Daoy (cell line): ENCODE measurements at regions not wholly inside any gene's neighbourhood (a gene's known extent, or its start where the extent isn't known, plus 50 kb on each side); places are given as distances from the start of the nearest gene placed in this dataset.

Experiments
- DNase-seq: peaks from one replicate; pipeline ENCODE4 v3.0.0-alpha.2; 2015; ENCODE audit warnings: low read depth

DNA sequence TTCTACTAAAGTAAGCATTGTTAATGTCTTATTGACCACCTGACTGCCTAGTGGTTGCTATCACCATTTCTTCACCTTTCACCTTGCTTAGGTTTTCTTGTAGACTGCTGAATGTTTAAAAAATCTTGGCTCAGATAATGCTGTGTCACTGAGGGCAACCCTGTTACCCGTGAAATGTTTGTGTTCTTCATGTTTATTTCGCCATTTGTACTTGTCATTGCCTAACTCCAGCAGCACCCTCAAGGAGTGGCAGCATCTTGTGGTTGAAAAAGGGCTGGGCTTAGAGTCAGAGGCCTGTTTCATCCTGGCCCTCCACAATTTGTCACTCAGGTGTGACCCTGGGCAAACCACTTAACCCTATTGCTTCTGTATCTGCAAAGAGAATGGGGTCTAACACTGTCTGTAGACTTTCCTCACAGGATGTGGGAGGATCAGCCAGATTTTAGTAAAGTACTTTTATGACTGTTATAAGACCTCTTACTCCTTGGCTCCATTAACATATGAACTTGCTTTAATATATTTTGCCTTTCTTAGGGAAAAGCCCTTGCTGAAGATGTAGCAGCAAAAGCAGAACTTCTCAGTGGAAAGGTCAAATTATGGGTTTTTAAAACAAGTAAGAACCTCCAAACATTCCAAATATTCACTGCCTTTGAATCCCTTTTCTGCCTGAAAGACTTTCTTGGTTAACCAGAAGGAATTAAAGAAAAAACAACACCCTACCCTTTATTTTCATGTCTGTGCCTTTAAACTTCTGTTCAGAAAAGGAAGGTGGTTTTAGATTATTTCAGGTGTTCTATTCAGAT, 154.5 kb upstream of the C11orf87 start:
- no peak for DNase-seq

DNA sequence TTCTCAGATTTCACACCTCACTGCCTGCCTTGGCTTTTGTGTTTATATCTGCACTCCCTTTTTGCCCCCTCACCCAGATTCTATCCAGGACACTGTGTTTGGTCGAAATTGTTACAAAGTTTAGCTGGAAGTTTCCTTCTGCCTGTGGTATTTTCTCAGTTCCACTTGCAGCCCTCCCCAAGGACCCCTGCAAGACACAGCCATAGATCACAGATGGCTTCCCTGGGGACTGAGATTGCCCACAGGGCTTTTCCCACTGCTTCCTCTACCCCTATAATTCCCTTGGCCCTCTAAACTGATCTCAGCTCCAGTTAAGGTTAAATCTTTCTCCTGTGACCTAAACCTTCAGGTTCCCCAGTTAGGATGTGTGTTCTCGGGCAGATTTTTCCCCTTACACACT, 146.1 kb upstream of the C11orf87 start:
- DNase-seq, result no peak

DNA sequence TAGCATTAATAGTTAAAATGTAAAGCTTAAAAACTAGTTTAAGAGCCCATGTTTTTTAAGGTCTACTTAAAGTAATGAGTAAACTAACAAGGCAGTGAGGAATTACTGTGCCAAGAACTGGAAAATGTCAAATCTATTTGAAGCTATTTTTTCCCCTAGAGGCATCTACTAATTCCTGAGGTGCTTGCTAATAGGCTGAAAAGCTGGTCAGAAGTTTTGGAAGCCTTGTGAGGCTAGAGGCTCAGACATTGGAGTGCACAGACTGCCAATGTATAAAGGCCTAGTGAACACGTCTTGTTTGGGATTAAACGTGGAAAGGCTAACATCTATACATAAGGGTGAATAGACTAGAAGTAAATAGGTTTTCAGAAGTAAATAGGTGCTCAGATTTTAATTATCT, 136.5 kb upstream of the C11orf87 start:
- DNase-seq, result no peak

DNA sequence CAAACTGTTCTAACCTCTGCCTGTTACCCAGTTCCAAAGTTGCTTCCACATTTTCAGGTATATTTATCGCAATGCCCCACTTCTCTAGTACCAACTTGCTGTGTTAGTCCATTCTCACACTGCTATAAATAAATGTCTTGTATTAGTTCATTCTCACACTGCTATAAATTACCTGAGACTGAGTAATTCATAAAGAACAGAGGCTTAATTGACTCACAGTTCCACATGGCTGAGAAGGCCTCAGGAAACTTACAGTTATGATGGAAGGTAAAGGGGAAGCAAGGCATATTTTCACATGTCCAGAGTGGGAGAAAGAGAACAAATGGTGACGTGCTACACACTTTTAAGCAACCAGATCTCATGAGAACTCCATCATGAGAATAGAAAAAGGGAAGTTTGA, 130.4 kb upstream of the C11orf87 start:
- no peak for DNase-seq

DNA sequence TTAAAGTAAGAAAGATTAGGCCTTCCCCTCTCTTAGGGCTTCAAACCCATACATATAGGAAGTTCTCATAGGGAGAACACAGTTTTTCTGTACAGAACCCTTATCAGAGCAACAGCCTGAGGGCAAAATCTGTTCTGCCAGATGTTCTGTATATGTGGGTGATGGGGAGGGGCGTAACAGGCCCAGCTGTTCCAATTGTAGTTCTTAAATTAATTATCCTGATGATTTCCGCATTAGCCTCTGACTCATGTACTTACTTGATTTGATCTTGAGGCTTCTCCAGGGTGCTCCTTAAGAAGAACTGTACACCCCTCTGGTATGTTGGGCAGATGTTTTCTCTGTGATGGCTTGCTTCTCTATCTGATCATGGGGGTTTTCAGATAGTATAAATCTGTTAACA, 123.1 kb upstream of the C11orf87 start:
- DNase-seq, result no peak

DNA sequence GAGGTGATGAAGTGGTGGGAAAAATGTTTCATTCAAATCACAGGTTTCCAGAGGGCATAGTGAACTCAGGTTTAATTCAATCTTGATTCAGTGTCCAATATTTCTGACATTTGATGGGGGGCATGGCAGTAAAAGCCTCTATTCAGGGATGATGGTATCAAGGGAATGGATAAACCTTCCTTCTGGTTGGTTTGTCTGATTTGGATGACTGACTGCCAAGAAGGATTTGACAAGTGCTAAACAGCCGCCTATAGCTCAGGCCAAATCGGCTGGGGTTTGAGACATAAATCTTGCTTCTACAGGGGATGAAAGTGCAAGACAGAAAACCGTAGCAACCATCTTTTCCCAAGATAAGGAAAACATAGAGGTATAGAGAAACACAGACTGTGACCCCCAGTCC, 121.8 kb upstream of the C11orf87 start:
- no peak for DNase-seq

DNA sequence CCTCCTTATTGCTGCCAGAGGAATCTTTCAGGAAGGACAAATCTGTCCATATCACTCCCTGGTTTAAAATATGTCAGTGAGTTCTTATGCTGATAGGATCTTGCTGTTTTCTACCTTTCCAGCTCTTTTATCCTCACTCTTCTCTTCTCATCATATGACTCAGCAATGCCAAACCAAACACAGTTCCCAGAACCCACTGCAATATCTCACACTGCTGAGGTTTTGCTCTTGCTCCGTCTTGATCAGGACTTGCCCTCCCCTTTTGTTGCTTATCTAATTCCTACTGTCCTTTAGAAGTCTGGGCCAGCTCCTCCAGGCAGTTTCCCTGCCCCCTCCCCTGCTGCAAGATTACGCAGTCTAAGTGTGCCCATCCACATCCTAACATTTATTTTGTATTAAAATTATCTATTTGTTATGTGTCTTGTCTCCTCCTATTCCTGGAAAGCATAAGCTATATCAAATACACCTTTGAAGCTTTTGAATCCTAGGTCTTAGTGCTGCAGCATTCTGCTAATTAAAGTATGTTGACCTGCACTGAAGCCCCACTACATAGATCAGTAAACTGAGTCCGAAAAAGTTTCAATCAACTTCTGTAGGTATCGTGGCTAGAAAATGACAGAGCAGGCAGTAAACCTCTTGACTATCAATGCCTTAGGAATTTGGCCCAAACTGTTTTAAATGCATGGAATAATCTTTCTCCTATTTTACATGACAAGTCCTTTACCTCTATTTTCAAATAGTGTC, 119.2 kb upstream of the C11orf87 start:
- no peak for DNase-seq

DNA sequence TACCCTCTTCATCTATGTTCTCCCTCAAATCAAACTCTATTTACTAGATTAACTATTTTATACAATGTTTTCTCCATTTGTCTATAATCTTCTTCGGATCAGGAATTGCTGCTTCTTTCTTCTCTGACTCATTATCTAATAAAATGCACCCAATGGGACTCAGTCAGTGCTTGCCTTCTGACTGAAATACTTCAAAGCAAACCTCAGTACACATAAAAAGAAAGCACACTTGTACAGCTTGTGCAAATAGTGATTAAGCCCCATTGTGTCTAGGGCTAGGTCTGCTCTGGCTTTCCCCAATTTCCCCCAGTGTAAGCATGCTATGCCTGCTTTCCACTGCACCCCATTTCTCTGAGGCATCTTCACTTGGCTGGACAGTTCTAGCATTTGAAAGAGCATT, 118.6 kb upstream of the C11orf87 start:
- DNase-seq, result no peak

DNA sequence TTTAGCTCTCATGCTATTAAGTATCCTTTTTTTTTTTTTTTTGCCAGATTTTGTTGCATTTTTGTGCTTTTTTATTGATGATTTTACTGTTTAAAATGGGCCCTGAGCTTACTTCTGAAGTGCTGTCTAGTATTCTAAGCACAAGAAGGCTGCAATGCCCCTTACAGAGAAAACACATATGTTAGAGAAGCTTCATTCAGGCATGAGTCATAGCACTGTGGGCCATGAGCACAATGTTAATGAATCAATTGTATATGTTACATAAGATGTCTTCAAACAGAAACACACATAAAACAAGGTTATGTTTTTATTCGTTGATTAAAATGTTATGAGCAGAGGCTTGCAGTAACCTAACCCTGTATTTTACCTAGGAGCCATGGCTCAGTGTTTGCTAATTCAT, 117.8 kb upstream of the C11orf87 start:
- DNase-seq, result no peak

DNA sequence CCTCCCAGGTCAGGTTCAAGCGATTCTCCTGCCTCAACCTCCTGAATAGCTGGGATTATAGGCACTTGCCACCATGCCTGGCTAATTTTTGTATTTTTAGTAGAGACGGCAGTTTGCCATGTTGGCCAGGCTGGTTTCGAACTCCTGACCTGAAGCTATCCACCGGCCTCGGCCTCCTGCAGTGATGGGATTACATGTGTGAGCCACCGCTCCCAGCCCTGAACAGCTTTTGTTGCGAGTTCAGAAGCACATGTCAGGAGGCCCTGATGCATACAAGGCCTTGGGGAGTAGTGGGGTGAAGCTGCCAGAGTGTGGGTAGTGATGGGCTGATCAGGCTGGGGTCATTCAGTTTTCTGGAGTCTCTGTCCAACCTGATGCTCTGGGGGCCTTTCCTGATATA, 117.0 kb upstream of the C11orf87 start:
- DNase-seq, result no peak

DNA sequence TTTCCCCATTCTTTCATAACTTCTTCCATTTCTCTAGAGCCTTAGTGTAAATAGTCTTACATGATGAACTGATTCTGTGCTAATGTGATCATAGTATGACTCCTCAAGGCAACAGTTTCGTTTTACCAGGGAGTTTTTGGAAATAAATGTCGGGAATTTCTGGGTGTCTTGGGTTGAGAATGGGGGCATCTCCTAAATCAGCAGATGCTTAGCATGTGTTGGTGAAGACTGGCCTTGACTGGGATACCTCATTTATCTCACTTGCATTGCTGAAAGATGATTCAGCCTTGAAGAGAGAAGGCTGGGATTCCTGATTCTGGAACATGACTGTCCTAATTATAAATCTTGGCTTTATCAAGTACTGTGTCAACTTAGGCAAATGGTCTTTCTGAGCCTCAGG, 115.7 kb upstream of the C11orf87 start:
- DNase-seq, result no peak

DNA sequence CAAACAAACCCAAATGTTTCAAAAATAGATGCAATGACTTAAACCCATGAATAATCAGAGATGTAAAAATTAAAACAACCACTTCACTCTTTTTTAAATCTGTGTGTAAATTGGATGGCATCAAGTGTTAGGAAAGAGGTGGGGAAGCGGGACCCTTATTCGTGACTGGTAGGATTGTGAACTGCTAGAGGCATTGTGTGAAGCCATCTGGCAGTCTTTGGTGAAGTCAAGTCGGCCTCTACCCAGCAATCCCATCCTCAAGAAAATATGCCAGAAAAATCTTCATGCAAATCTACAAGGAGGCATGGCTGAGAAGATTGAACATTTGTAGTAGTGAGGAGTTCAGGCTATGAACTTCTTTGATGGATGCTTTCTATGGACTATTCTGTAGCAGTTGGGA, 114.6 kb upstream of the C11orf87 start:
- no peak for DNase-seq

DNA sequence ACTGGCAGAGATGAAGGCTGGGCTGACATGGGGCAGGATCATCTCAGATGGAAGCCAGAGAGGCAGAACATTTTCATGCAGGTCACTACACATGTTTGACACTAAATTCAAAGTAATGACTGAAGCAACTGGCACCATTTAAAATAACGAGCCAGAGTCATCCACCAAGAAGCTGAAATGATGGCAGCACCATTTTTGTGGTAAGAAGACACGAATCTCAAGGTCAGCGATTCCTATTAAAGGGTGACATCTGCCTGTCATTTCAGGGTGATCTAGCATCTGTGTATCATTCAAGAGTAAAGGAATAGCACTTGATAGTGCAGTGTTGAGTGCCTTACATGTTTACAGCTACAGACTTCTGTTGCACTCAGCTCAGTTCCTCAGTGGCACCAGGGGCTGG, 113.4 kb upstream of the C11orf87 start:
- no peak for DNase-seq

DNA sequence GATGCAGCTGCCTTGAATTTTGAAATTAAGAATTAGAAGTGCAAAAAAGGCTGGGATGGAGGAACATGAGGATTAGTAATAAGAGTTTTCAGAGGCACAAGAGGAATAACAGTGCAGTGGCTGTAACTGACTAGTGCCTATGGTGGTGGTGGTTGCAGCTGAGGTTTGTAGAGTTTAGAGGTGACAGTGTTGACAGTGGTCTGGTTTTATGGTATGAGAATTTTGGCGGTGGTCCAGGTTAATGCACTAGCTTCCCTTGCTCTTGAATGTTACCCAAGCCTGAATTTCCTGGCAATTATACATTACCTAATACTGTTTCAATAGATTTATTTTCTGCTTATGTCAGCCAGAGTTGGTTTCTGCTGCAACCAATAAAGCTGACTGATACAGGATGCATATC, 112.8 kb upstream of the C11orf87 start:
- no peak for DNase-seq

DNA sequence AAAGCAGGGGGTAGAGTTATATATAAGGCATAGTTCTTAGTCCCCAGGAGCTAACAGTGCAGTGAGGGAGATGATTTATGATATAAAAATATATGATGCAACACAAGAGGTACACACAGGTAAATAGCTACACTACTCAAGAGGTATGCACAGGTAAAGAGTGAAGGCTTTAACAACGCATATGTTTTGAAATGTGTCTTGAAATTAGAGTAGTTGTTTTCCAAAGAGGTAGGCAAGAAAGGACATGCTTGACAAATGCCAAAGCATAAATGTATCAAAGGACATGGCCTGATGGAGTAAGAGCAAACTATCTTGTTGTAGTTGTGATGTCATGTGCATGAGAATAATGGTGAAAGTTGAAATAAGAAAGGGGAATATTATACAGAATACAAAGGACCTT, 104.3 kb upstream of the C11orf87 start:
- DNase-seq, result no peak

DNA sequence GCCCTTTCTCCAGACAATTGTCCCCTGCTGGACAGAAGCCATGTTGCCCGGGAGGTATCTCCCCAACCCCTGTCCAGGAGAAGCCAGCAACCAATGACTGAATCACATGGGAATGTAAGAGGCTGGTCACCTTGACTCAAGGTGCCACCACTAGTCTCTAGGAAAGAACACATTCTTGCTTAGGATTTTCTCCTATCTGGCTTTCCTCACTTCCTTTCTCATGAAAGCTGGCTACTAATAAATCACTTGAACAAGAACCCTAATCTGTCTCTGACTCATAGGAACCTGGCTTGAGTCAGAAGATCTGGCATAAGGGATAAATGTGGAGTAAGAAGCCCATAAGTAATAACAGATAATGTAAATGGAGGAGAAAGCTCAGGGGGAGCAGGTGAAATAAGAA, 101.4 kb upstream of the C11orf87 start:
- no peak for DNase-seq

DNA sequence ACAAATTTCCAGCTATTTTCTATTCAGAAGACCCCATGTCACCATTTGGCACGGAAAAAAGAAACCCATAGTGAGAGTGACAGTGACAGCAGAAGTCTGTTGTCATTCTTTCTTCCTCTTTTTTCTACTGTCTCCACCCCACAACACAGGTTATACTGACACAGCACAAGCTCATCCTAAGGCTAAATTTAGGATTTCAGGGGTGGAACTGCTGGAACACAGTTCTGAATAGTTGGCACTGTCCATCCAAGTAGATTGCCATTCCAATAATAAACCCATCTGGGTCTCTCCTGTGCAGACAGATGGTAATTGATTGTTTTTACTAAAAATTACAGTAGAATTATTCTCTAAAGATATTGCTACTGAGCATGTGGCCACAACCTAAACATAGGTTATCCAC, 95.2 kb upstream of the C11orf87 start:
- DNase-seq, result no peak

DNA sequence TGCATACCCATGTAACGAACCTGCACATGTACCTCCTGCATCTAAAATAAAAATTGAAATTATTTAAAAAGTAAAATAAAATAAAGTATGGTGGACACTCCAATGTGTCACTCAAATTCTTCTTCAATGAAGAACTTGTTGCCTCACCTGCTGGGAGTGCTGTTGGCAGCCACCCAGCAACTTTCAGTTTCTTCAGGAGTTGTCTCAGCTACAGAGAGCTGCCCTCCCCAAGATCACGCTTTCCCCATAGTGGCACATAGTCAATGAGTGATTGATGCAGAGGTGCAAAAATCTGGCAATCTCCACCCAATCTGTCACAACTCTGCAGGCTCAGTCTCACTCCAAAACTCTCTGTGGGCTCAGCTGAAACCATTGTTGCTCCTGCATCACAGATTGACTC, 92.3 kb upstream of the C11orf87 start:
- no peak for DNase-seq

DNA sequence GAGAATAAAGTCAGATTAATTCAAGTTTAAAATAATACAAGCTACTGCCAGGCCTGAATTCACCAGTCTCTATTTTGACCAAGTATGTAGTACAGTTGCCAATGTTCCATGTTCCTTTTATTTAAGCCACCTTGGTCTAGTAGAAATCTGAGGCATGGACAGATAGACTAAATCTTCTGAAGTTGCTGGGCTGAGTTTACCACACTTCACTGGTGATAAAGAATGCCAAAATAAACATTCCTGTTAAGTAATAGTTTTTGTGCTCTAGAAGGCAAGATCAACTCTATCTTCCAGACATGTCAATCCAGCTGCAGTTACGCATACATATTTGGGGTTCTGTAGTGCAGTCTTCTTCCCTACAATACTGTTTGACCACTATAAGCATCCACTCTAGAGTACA, 83.9 kb upstream of the C11orf87 start:
- no peak for DNase-seq

DNA sequence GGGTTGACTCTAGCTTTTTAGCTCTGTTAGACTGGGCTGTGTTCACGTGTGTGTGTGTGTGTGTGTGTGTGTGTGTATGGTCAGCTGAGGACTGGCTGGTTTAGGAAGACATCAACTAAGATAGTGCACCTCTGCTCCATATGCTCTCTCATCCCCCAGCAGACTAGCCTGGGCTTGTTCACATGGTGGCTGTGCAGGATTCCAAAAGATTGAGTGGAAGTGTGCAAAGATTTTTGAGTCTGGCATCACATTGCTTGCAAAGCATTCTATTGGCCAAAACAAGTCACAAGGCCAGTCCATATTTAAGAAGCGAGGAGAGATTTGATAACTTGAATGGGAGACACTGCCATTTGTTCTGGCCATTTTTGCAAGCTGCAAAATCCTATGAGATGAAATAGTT, 79.7 kb upstream of the C11orf87 start:
- no peak for DNase-seq

DNA sequence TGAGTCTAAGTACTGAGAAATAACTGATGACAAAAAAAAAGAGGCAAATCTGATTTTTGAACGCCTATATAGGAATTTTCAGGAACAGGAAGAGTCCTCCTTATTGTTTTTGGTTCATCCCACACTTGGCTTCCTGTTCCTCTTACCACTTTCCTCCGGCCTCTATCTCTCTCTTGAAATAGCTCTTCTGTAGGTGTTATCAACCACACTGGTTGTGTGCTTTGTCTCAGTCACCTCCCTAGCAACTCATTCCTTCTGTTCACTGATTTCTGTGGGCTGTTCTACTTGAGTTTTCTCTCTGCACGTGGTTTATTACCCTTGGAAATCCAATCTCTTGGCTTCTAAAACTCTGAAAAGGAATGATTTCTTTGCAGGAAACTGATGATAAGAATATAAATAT, 78.7 kb upstream of the C11orf87 start:
- no peak for DNase-seq

DNA sequence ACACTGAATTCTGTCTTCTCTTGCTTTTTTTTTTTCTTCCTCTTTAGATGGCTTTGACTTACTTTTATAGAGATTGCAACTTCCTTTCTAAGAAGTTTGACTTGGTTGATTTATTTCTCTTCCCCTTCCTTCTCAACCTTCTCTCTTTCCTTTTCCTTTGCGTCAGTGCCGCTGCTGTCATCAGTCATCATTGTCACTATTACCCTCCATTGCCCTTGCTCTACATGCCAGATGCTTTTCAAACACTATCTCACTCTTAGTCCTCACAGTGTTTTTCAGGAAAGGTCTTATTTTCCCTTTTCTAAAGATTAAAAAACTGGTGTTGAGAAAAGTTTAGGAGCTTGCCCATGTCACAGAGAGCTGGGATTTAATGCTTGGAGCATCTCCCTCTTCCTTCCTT, 74.7 kb upstream of the C11orf87 start:
- DNase-seq, result no peak

DNA sequence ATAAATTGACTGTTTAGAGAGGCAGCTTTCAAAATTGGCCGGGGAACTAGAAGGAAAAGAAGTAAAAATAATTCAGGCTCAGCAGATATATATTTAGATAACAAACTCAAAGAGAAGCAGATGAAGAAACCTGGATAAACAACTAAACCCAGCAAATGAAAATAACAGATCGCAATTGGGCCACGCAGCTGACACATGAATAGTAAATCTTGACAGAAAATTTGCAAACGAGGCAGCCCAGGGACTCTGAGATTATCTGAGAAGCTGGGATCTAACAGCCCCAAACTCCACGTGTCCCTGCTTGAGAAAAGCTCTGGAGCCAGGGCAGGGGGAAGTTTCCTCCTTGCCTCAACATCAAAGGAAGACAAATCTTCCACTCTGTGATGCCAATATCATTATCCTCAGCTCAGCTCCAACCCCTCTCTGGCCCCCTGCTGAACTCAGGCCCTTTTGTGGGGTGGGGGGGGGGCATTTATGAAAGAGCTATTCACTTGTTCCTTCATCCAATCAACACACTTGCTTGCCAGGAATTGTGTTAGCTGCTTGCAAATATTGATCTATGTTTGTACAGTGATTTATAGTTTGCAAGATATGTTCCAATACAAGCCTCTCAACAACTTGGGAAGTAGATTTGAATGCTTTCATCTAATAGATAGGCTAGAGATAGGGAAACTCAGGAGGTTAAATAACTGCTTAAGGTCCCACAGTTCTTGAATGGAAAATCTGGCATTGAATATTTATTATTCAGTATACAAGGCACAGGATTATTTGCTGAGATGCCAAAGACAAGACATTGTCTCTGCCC, 72.5 kb upstream of the C11orf87 start:
- DNase-seq, result no peak
